ENCODE measurements at regions not wholly inside any gene's neighbourhood (a gene's known extent, or its start where the extent isn't known, plus 50 kb on each side); places are given as distances from the start of the nearest gene placed in this dataset.

- RAD21 ChIA-PET (ENCODE audit: unreplicated experiment) = no interaction called here
- POLR2A ChIA-PET = no interaction called here
- in situ Hi-C loops (cut with MboI) (no loop called here), intact Hi-C loops (cut with micrococcal nuclease; ENCODE audit: unreplicated experiment) (no loop called here)
- Histone ChIP-seq H3K4me2 (ENCODE audit: control insufficient read depth, insufficient read depth) (no peak overlapping the region), H3K79me2 (ENCODE audit: control insufficient read depth, insufficient read depth, low read length) (no peaks in the 10 kb centered on the region), H3K36me3 (ENCODE audit: control insufficient read depth in 2 of 2, insufficient read depth in 2 of 2, low read length in 1 of 2) (no peaks in the 10 kb centered on the region), H4K20me1 (ENCODE audit: control insufficient read depth, insufficient read depth) (no peaks in the 10 kb centered on the region), H3K4me3 (no peak overlapping the region), H3K4me1 (ENCODE audit: control insufficient read depth, insufficient read depth, low read length) (no peaks in the 10 kb centered on the region), H3K9ac (ENCODE audit: control insufficient read depth, insufficient read depth, low read length) (no peak overlapping the region), H3K27me3 (replicated peaks in 1 of 2; ENCODE audit: control insufficient read depth in 2 of 2, insufficient read depth in 2 of 2, low read length in 1 of 2) (peaks cover 0 to 3% of the 10 kb centered on the region in 2 experiments; a peak in 2 of 4 replicates), H3K9me3 (replicated peaks; ENCODE audit: control insufficient read depth, insufficient read depth, low read length) (no peaks in the 10 kb centered on the region), H2AFZ (ENCODE audit: control insufficient read depth, low read depth, low read length) (no peak overlapping the region), H3K27ac (ENCODE audit: control insufficient read depth, insufficient read depth) (no peak overlapping the region)
- BruUV-seq (replicated peaks) = no TSS peak
- FAIRE-seq = no peak
- CTCF ChIA-PET = no interaction called here
- SMC1A ChIA-PET (ENCODE audit: uncharacterized antibody, unreplicated experiment) = interaction anchor here (1.1 kb wide), 1 partner anchor 12 kb away, joined by 3 read pairs; no protein-coding TSS in a partner anchor
- DNase-seq (ENCODE audit: low read depth, low spot score) = no peak
- ATAC-seq = no peak
- WGBS (ENCODE audit: insufficient coverage, insufficient replicate concordance, low lambda C conversion rate, missing lambda C conversion rate) = 2% methylated on average over 3 of the region's 3 CpGs
- no peak for TF ChIP-seq BHLHE40 (IDR thresholded peaks at IDR 0.05; ENCODE audit: borderline replicate concordance in 1 of 2, low read depth in 2 of 2, low read length in 1 of 2)
- no peak for TF ChIP-seq LARP7 (IDR thresholded peaks at IDR 0.05)
- no peak for TF ChIP-seq EZH2 (IDR thresholded peaks at IDR 0.05; ENCODE audit: borderline replicate concordance, control insufficient read depth, low read depth, low read length)
- no peak for TF ChIP-seq YBX1 (IDR thresholded peaks at IDR 0.05)
- TF ChIP-seq MEF2B (IDR thresholded peaks at IDR 0.05; ENCODE audit: partially characterized antibody, poor library complexity, severe bottlenecking) = no peak
- no peak for TF ChIP-seq MLLT1 (IDR thresholded peaks at IDR 0.05)
- no peak for TF ChIP-seq EED (IDR thresholded peaks at IDR 0.05; ENCODE audit: low read depth)
- no peak for TF ChIP-seq CTCF (IDR thresholded peaks at IDR 0.05 in 2 of 3, conservative IDR thresholded peaks at IDR 0.05 in 1 of 3; ENCODE audit: control insufficient read depth in 2 of 3, extremely low read depth in 1 of 3, insufficient read depth in 1 of 3, low read depth in 3 of 3, low read length in 3 of 3)
- no peak for TF ChIP-seq CBX3 (IDR thresholded peaks at IDR 0.05; ENCODE audit: borderline replicate concordance, low read depth)
- no peak for TF ChIP-seq CUX1 (IDR thresholded peaks at IDR 0.05; ENCODE audit: insufficient replicate concordance, low read depth, low read length)
- no peak for TF ChIP-seq ZNF217 (IDR thresholded peaks at IDR 0.05)
- TF ChIP-seq ZNF384 (IDR thresholded peaks at IDR 0.05; ENCODE audit: borderline replicate concordance, low read depth, low read length) = no peak
- TF ChIP-seq WRNIP1 (IDR thresholded peaks at IDR 0.05; ENCODE audit: borderline replicate concordance, low read depth, low read length) = no peak
- TF ChIP-seq CBX5 (IDR thresholded peaks at IDR 0.05; ENCODE audit: low read depth) = no peak
Measured at GRCh38 chr12:114134922-114135321, 168.8 kb upstream of the RBM19 start.

Measured in GM12878 (cell line).